ENCODE measurements at regions not wholly inside any gene's neighbourhood (a gene's known extent, or its start where the extent isn't known, plus 50 kb on each side); places are given as distances from the start of the nearest gene placed in this dataset.

- TF ChIP-seq REST (IDR thresholded peaks at IDR 0.05; ENCODE audit: insufficient replicate concordance, low read depth): no peak
- TF ChIP-seq CTCF (IDR thresholded peaks at IDR 0.05; ENCODE audit: insufficient read depth, low read length): no peak
- TF ChIP-seq GABPA (IDR thresholded peaks at IDR 0.05; ENCODE audit: low read depth): no peak
- TF ChIP-seq POLR2AphosphoS5 (IDR thresholded peaks at IDR 0.05; ENCODE audit: low read depth): no peak
Observed at GRCh38 chr2:228688007-228688645, 506.6 kb upstream of the SPHKAP start.

Measured in HL-60 (cell line).